GM12864 (cell line): ENCODE measurements at regions not wholly inside any gene's neighbourhood (a gene's known extent, or its start where the extent isn't known, plus 50 kb on each side); places are given as distances from the start of the nearest gene placed in this dataset.
"Not testable (repeated sequence)": the region's sequence is repeated elsewhere in the genome, so short reads cannot be mapped to it uniquely, and the experiment has no call there.

Experiments used
- DNase-seq: peaks from one replicate; pipeline ENCODE4 v3.0.0-alpha.2; 2011; ENCODE audit warnings: low read depth
- H3K4me3 ChIP-seq: 2 replicates; pipeline ENCODE4 v1.5.1; 2011; ENCODE audit warnings: mild to moderate bottlenecking, low read depth, low read length, control low read depth
- TF ChIP-seq, protein P1 (sequence below): IDR thresholded peaks from 2 replicates; pipeline ENCODE4 v1.5.1; 2011; ENCODE audit warnings: low read depth, mild to moderate bottlenecking, moderate library complexity, low read length, control low read depth, inconsistent platforms; ENCODE audit errors: missing control alignments

DNA sequence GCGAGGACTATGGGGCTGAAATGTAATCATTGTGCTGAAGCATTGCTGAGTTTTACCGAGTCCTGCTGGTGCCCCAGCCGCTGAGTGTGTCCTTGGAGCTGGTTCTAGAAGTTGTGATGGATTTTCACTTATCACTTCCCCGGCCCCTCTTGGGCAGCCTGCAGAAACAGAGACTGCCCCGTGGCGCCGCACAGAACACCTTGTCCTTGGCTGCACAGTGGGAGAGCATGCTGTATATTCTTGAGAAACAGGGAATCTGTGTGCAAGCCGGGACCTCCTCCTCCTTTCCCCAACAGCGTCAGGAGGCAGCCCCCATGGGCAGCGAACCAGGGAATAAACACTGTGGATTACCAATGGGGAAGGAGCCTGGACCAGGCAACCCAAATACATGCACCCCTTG, 90.6 kb upstream of the RUFY1 start:
- H3K4me3 ChIP-seq = no peak overlapping the region
- DNase-seq = no peak
- TF ChIP-seq, protein P1, sequence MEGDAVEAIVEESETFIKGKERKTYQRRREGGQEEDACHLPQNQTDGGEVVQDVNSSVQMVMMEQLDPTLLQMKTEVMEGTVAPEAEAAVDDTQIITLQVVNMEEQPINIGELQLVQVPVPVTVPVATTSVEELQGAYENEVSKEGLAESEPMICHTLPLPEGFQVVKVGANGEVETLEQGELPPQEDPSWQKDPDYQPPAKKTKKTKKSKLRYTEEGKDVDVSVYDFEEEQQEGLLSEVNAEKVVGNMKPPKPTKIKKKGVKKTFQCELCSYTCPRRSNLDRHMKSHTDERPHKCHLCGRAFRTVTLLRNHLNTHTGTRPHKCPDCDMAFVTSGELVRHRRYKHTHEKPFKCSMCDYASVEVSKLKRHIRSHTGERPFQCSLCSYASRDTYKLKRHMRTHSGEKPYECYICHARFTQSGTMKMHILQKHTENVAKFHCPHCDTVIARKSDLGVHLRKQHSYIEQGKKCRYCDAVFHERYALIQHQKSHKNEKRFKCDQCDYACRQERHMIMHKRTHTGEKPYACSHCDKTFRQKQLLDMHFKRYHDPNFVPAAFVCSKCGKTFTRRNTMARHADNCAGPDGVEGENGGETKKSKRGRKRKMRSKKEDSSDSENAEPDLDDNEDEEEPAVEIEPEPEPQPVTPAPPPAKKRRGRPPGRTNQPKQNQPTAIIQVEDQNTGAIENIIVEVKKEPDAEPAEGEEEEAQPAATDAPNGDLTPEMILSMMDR = no peak

DNA sequence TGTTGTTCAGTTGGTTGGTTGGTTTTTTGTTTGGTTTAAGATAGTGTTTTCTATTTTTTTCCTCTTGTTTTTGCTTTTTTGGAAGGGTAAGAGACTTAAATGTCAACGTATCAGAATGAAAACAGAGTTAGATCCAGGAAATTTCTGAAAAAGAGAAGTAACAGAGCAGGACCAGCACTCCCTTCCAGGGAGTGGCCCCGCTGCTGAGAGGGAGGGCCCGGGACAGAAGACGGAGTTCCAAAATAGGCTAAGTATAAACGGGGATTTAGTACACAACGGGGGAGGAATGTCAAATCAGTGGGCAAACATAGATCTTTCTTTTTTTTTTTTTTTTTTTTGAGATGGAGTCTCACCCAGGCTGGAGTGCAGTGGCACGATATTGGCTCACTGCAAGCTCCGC, 92.7 kb upstream of the RUFY1 start:
- DNase-seq = no peak
- TF ChIP-seq, protein P1 = no peak
- H3K4me3 ChIP-seq = no peak overlapping the region

DNA sequence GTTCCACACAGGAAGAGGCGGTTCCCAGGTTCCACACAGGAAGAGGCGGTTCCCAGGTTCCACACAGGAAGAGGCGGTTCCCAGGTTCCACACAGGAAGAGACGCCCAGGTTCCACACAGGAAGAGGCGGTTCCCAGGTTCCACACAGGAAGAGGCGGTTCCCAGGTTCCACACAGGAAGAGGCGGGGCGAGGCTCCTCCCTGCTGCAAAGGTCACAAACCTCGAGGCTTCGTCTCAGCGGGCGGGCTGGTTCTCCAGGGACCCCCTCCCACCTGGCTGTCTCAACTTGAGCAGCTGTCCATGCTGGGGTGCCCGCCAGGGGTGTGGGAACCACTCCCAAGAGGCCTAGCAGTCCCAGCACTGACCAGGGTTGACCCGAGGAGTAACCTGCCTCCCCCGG, 94.3 kb upstream of the RUFY1 start:
- DNase-seq, H3K4me3 ChIP-seq: not testable (repeated sequence)

DNA sequence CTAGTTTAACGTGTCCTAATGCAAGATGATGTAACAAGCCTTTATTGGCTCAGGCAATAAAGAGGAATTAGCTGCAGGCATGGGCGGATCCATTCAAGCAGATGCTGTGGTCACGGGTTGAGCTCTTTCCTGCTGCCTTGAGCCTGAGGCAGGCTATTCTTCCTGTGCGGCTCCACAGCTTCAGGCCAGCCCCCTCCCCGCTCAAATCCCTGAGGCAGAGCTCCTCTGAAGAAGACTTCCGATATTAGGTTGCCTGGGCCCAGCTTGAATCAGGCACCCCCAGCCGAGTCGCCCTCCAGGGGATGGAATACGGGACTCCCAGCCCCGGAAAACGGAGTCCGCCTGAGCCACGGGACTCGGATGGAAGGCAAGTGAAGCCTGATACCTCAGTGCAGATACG, 95.0 kb upstream of the RUFY1 start:
- TF ChIP-seq, protein P1 = no peak
- H3K4me3 ChIP-seq = no peak overlapping the region
- no peak for DNase-seq

DNA sequence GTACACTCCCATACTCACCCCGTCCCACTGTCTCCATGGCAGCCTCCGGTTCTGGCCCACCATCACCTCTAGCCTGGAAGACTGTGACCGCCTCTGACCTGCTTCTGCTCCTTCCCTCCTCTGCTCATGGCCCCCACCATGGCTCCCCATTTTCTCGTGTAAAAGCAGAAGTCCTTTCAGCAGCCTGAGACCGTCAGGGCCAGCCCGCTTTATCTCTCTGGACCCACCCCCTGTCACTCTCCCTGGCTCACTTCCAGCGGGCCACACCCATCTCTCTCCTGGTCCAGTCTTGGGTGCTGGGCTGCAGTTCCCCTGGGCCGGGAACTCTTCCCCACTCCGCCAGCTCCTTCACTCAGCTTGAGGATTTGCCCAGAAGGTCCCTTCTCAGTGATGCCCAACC, 96.0 kb upstream of the RUFY1 start:
- DNase-seq = no peak
- TF ChIP-seq, protein P1 = no peak
- no peak overlapping the region for H3K4me3 ChIP-seq

DNA sequence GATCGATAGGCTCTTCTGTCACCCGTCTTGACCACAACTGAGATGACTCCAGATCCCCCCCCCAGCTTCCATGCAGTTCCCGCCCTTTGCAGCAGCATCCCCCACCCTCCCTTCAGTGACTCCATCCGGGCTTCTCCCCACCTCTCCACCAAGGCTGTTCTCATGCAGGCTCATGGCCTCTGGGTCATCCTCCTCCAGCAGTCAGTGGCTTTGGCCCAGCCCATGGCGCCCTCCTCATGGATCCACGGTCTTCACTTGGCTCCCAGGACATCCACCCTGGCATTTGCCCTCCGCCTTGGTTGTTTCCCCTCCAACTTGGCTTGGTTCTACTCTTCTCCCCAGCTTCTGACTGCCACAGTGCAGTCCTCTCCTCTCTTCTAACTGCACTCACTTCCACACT, 96.7 kb upstream of the RUFY1 start:
- DNase-seq = no peak
- TF ChIP-seq, protein P1 = no peak
- no peak overlapping the region for H3K4me3 ChIP-seq

DNA sequence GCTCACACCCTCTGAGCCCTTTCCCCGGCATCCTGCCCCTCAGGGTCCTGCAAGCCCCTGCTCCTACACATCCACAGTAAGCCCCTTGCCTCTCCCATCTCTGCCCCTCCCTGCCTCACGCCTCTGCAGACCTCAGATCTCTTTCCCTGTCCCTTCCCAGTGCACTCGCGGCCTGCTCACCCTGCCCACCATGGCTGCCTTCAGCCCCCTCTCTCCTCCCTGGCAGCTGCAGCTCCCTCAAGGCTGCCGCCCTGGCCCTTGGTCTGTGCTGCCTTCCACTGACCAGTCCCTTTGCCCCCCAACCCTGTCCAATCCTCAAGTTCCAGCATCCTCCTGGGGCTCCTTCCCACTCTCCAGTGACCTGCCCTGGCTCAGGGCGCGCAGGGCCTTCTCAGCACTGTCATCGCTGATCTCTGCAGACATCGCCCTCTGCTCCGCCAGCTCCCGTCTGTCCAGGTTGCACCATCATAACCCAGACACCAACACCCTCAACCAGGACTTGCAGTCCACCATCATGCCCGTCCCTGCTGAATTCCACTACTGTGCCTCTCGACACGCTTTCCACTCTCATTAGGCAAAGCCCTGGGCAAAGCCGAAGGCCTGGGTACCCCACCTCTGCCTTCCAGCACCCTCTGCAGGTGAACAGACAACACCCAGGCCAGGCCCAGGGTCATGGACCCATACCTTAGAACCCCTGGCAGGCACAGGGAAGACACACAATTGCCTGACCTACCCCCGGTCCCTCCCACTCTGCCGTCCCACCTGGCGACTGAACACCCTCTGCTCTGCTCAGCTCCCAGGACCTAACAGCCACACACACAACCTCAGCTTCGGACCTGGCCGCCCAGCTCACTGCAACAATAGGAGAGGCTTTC, 97.8 kb upstream of the RUFY1 start:
- no peak overlapping the region for H3K4me3 ChIP-seq
- TF ChIP-seq, protein P1 = no peak
- DNase-seq = no peak
